ENCODE measurements at regions not wholly inside any gene's neighbourhood (a gene's known extent, or its start where the extent isn't known, plus 50 kb on each side); places are given as distances from the start of the nearest gene placed in this dataset.

GRCh38 chr11:115887316-115887715 lies 383.1 kb upstream of the CADM1 start:
- TF ChIP-seq CTCF (IDR thresholded peaks at IDR 0.05; ENCODE audit: low read depth, low read length) (no peak), EZH2phosphoT487 (IDR thresholded peaks at IDR 0.05; ENCODE audit: low read depth) (no peak)

All from OCI-LY3 (cell line).